PC-3 (cell line): ENCODE measurements at regions not wholly inside any gene's neighbourhood (a gene's known extent, or its start where the extent isn't known, plus 50 kb on each side); places are given as distances from the start of the nearest gene placed in this dataset.

Experiments
- ATAC-seq: fragments of 200-7000 bp; cut with Tn5 transposase; 2 replicates; pipeline ENCODE4 v1.9.1; 2020; ENCODE audit warnings: mild to moderate bottlenecking, moderate library complexity
- BruUV-seq: library from RNA; stranded (reverse); fragments of 400-500 nt; replicated peaks from 2 replicates; lab custom pipeline; 2021; lab: Mats Ljungman, UMichigan
- CTCF ChIA-PET: fragments of 300-600 bp; sonication (Branson Sonifier 250); formaldehyde crosslinking; loops from one replicate; lab custom pipeline; 2022; ENCODE audit warnings: antibody characterized with exemption; lab: Charles Lee
- POLR2A ChIA-PET: fragments of 300-600 bp; sonication (Branson Sonifier 250); formaldehyde crosslinking; loops from one replicate; lab custom pipeline; 2022; ENCODE audit warnings: antibody characterized with exemption; ENCODE audit not compliant: unreplicated experiment; lab: Charles Lee
- DNase-seq: peaks from one replicate; pipeline ENCODE4 v3.0.0-alpha.2; 2015
- H2AFZ ChIP-seq: fragments of 300-600 bp; sonication (generic); 2 replicates; pipeline ENCODE4 v1.6.0; 2016; ENCODE audit warnings: antibody characterized with exemption, low read length
- H3F3A ChIP-seq: fragments of 300-600 bp; sonication (generic); one replicate; pipeline ENCODE4 v1.6.0; 2017; ENCODE audit warnings: antibody characterized with exemption, low read length, control low read depth, mild to moderate bottlenecking; ENCODE audit not compliant: unreplicated experiment
- H3K27ac ChIP-seq: fragments of 300-600 bp; sonication (generic); 2 replicates; pipeline ENCODE4 v1.5.1; 2016; ENCODE audit warnings: mild to moderate bottlenecking, low read length
- H3K27me3 ChIP-seq: fragments of 300-600 bp; sonication (generic); 2 replicates; pipeline ENCODE4 v1.6.1; 2016; ENCODE audit warnings: low read length, mixed read lengths
- H3K36me3 ChIP-seq: fragments of 300-600 bp; sonication (generic); 2 replicates; pipeline ENCODE4 v1.6.1; 2016; ENCODE audit warnings: low read depth, mixed run types, low read length, mixed read lengths
- H3K4me1 ChIP-seq: fragments of 300-600 bp; sonication (generic); 2 replicates; pipeline ENCODE4 v1.5.1; 2016; ENCODE audit warnings: low read length; ENCODE audit not compliant: insufficient read depth
- H3K4me2 ChIP-seq: fragments of 300-600 bp; sonication (generic); 2 replicates; pipeline ENCODE4 v1.6.0; 2016; ENCODE audit warnings: low read length
- H3K4me3 ChIP-seq: fragments of 300-600 bp; sonication (generic); 2 replicates; pipeline ENCODE4 v1.5.1; 2016; ENCODE audit warnings: mild to moderate bottlenecking, low read length, mixed read lengths
- H3K79me2 ChIP-seq: fragments of 300-600 bp; sonication (generic); 2 replicates; pipeline ENCODE4 v1.6.1; 2017; ENCODE audit warnings: low read length, mixed read lengths
- H3K9ac ChIP-seq: fragments of 300-600 bp; sonication (generic); 2 replicates; pipeline ENCODE4 v1.6.0; 2016; ENCODE audit warnings: mild to moderate bottlenecking, low read length
- H3K9me2 ChIP-seq: fragments of 300-600 bp; sonication (generic); replicated peaks from 2 replicates; pipeline ENCODE4 v1.6.1; 2016; ENCODE audit warnings: mixed run types, low read length, mixed read lengths
- H3K9me3 ChIP-seq: fragments of 300-600 bp; sonication (generic); 2 replicates; pipeline ENCODE4 v1.6.1; 2016; ENCODE audit warnings: low read length, mixed read lengths
- H4K20me1 ChIP-seq: fragments of 300-600 bp; sonication (generic); 2 replicates; pipeline ENCODE4 v1.6.1; 2016; ENCODE audit warnings: low read length, mixed read lengths
- CTCF ChIP-seq: fragments of 300-600 bp; sonication (generic); conservative IDR thresholded peaks from 2 replicates; pipeline ENCODE4 v1.5.1; 2017; ENCODE audit warnings: antibody characterized with exemption, low read depth, mild to moderate bottlenecking, low read length
- EZH2 ChIP-seq: fragments of 300-600 bp; sonication (generic); IDR thresholded peaks from one replicate; pipeline ENCODE4 v1.6.1; 2017; ENCODE audit warnings: antibody characterized with exemption, mild to moderate bottlenecking, low read length; ENCODE audit not compliant: unreplicated experiment
- EZH2phosphoT487 ChIP-seq: fragments of 300-600 bp; sonication (generic); IDR thresholded peaks from 2 replicates; pipeline ENCODE4 v1.6.1; 2018; ENCODE audit warnings: mild to moderate bottlenecking, antibody characterized with exemption, low read length, borderline replicate concordance
- intact Hi-C: fragments of 100-400 bp; cut with micrococcal nuclease; formaldehyde crosslinking; loops from 2 replicates; pipeline ENCODE4 v1.9.0; 2023

- DNase-seq (no peak), ATAC-seq (no peak)
- Histone ChIP-seq H4K20me1 (no peaks in the 10 kb centered on the region), H3F3A (no peaks in the 10 kb centered on the region), H3K4me3 (no peak overlapping the region), H3K4me1 (no peaks in the 10 kb centered on the region), H3K79me2 (no peaks in the 10 kb centered on the region), H3K36me3 (no peaks in the 10 kb centered on the region), H3K9me3 (no peaks in the 10 kb centered on the region), H3K4me2 (no peak overlapping the region), H3K9ac (no peak overlapping the region), H2AFZ (no peak overlapping the region), H3K27me3 (peaks cover 89% of the 10 kb centered on the region), H3K27ac (no peak overlapping the region), H3K9me2 (no peaks in the 10 kb centered on the region)
- no TSS peak for BruUV-seq
- intact Hi-C loops: no loop called here
- TF ChIP-seq EZH2 (no peak), CTCF (no peak), EZH2phosphoT487 (no peak)
- ChIA-PET POLR2A (no interaction called here), CTCF (no interaction called here)
Measured at GRCh38 chr2:885230-886071, 65.2 kb upstream of the SNTG2 start.

- Histone ChIP-seq H3K9me2 (no peaks in the 10 kb centered on the region), H3K79me2 (no peaks in the 10 kb centered on the region), H3K27me3 (peaks cover 90% of the 10 kb centered on the region), H4K20me1 (no peaks in the 10 kb centered on the region), H3K27ac (no peak overlapping the region), H3F3A (no peaks in the 10 kb centered on the region), H3K4me2 (no peak overlapping the region), H2AFZ (no peak overlapping the region), H3K4me1 (no peaks in the 10 kb centered on the region), H3K9me3 (no peaks in the 10 kb centered on the region), H3K4me3 (no peak overlapping the region), H3K9ac (no peak overlapping the region), H3K36me3 (no peaks in the 10 kb centered on the region)
- POLR2A ChIA-PET: no interaction called here
- no peak for TF ChIP-seq EZH2
- TF ChIP-seq EZH2phosphoT487: no peak
- no peak for TF ChIP-seq CTCF
- DNase-seq (no peak), ATAC-seq (no peak)
- CTCF ChIA-PET: no interaction called here
- intact Hi-C loops: no loop called here
- BruUV-seq: no TSS peak
Measured at GRCh38 chr2:883803-884748, 66.6 kb upstream of the SNTG2 start.
